Right ventricle myocardium inferior (tissue), 1 donor: ENCODE measurements at regions not wholly inside any gene's neighbourhood (a gene's known extent, or its start where the extent isn't known, plus 50 kb on each side); places are given as distances from the start of the nearest gene placed in this dataset.

Experiments used
- ATAC-seq: fragments of 200-7000 bp; cut with Tn5 transposase; one replicate; pipeline ENCODE4 v1.9.1; 2020; ENCODE audit warnings: mild to moderate bottlenecking, moderate library complexity
- DNase-seq: peaks from one replicate; pipeline ENCODE4 v3.0.0; 2021; ENCODE audit errors: missing footprints
- intact Hi-C: fragments of 100-400 bp; cut with DNase I; formaldehyde crosslinking; loops from one replicate; pipeline ENCODE4 v1.11.0; 2022
- donor health status: DM: no; HTN: yes; CAD: no; lungs with severe emphysema.

GRCh38 chr13:33937373-33938098, 119.6 kb downstream of the RFC3 start:
- ATAC-seq: no peak
- intact Hi-C loops: no loop called here
- no peak for DNase-seq

DNA sequence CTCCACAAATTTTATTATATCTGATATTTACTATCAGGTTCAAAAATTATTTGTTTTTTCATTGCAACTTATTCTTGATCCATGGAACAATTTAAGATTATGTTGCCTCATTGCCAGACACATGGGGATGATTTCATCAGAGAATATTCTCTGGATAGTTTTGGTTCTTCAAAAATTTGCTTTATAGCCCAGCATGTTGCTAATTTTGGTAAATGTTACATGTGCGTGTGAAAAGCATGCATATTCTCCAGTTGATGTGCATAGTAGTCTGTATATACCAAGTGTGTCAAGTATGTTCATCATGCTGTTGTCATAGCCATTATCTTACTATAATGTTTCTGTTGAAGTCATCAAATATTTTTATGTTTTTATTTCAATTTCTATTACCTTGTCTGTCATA, 122.3 kb downstream of the RFC3 start:
- intact Hi-C loops: no loop called here
- no peak for ATAC-seq
- no peak for DNase-seq

GRCh38 chr13:33940898-33941297, 122.9 kb downstream of the RFC3 start:
- intact Hi-C loops: no loop called here
- DNase-seq (no peak), ATAC-seq (no peak)

GRCh38 chr13:33945477-33945876, 127.5 kb downstream of the RFC3 start:
- ATAC-seq: no peak
- intact Hi-C loops: no loop called here
- DNase-seq: no peak

DNA sequence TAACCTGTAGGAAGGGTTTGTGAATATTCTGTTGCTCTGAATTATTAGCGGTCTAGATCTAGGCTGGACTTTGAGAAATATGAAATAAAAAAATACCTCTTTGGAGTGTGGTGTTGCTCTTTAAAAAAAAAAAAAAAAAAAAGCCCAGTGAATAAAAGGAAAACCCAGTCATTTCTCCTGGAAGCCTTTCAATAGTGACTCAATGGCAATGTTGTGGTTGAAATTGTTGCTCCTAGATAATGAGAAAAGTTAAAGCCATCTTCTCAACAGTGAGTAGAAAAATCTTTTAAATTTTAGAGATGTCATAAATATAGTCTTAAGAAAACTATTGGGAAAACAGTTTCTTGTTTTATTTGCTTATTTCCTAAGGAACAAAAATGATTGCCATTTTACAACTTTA, 135.3 kb downstream of the RFC3 start:
- ATAC-seq (no peak), DNase-seq (no peak)
- intact Hi-C loops: no loop called here

DNA sequence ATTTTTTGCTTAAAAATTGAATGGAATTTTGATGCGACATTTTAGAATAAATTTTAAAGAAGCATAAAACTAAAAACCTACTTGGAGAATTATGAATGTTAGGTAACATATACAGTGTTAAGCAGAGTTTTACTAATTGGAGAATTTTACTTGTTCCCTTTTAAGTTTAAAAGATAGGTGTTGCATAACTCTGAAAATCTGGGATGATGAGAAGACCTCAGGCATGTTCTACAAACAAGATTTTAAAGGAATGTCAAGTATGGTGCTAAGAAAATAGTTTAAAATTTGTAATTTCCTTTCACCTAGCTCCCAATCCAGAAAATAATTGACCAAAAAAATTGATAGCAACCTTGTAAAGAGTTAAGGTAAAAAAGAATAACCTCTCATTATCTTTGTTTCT, 135.8 kb downstream of the RFC3 start:
- no peak for DNase-seq
- intact Hi-C loops: no loop called here

GRCh38 chr13:33956346-33956745, 138.4 kb downstream of the RFC3 start:
- intact Hi-C loops: no loop called here
- no peak for DNase-seq
- no peak for ATAC-seq

More for the DNA sequence above, 135.8 kb downstream of the RFC3 start:
- ATAC-seq: no peak

- intact Hi-C loops: no loop called here
- no peak for DNase-seq
- ATAC-seq: no peak
Measured at GRCh38 chr13:33957497-33957905, 139.6 kb downstream of the RFC3 start.

DNA sequence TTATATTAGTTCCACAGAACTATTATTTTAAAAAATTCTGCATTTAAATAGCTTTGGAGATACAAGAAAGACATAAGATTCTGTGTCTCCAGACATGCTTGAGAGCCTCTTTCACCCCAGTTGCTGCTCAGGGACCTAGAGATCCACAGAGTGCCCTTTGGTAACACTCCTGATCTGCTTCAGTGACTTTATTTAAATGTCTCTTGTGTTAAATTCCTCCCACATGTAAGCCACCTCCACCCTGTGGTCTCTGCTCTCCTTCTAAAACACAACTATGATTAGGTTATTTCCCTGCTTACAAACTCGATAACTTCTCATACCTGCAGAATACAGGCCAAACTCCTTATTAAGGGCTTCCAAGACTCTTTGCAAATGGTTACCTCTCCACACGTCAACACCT, 141.0 kb downstream of the RFC3 start:
- ATAC-seq: no peak
- no peak for DNase-seq
- intact Hi-C loops: no loop called here

GRCh38 chr13:33963134-33963533, 145.2 kb downstream of the RFC3 start:
- ATAC-seq: no peak

GRCh38 chr13:33963895-33964294, 145.9 kb downstream of the RFC3 start:
- ATAC-seq (no peak), DNase-seq (no peak)
- intact Hi-C loops: no loop called here

More at GRCh38 chr13:33963134-33963533, 145.2 kb downstream of the RFC3 start:
- intact Hi-C loops: no loop called here
- DNase-seq: no peak

GRCh38 chr13:33968520-33969507, 150.9 kb downstream of the RFC3 start:
- ATAC-seq: no peak
- intact Hi-C loops: no loop called here

DNA sequence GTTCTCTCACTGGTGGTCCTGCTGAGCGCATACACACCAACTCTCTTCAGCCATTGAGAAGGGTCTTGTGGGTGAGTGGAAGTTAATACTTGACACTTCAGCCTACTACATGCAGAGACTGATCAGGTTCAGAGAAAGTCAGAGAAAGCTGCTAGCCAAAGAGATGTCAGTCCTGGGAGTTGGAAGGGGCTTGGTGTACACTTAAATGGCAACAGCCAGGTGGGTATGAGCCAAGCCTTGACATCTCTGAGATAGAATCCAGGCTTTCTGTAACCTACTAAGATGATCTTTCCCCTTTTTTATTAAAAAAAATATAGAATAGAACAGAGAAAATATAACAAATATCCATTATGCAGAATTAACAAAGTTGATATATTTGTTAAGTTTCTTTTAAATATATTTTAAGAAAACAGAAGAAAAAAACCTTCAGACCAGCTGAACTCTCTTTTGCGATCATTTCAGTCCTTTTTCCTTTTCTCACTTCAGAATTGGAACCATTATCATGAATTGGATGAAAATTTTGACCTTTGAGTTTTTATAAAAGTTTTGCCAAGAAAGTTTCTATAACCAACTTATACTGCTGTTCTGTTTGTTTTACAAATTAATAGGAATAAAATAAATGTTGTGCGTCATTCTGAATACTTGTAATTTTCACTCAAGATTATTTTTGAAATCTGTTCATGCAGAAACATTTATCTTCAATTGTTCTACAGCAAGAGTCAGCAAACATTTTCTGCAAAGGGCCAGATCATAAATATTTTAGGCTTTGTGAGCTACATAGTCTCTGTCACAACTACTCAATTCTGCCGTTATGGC, 153.0 kb downstream of the RFC3 start:
- intact Hi-C loops: no loop called here
- ATAC-seq (peak; percentile 74), DNase-seq (no peak)

More at GRCh38 chr13:33968520-33969507, 150.9 kb downstream of the RFC3 start:
- DNase-seq: no peak

DNA sequence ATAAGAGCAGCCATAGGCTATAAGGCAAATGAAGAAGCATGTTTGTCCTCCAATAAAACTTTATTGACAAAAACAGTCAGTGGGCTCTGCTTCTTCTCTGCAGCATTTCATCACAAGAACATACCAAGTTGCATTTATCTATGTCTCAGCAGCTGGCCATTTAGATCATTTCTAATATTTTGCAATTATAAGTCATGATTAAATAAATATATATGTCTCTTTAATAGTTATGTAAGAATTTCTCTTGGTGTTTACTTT, 153.5 kb downstream of the RFC3 start:
- DNase-seq: no peak
- intact Hi-C loops: no loop called here
- ATAC-seq: no peak

- no peak for ATAC-seq
Measured at GRCh38 chr13:33973194-33973593, 155.2 kb downstream of the RFC3 start.

DNA sequence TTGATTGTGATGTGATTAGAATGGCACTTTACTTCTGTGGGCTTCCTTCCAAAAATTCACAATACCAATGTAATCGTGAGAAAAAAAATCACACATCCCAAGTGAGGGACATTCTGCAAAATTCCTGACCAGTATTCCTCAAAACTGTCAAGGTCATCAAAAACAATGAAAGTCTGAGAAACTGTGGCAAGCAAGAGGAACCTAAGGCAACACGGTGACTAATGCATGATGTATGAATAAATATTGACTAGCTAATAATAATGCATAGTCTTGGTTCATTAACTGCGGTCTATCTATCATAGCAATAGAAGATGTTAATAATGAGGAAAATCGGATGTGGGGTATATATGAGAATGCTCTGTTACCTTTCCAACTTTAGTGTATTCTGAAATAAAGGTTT, 159.0 kb downstream of the RFC3 start:
- intact Hi-C loops: no loop called here
- ATAC-seq (no peak), DNase-seq (no peak)

More at GRCh38 chr13:33973194-33973593, 155.2 kb downstream of the RFC3 start:
- no peak for DNase-seq
- intact Hi-C loops: no loop called here

- DNase-seq: no peak
- intact Hi-C loops: no loop called here
Measured at GRCh38 chr13:33978653-33979052, 160.7 kb downstream of the RFC3 start.

GRCh38 chr13:33992881-33993336, 175.0 kb downstream of the RFC3 start:
- DNase-seq (no peak), ATAC-seq (no peak)
- intact Hi-C loops: no loop called here

More at GRCh38 chr13:33978653-33979052, 160.7 kb downstream of the RFC3 start:
- ATAC-seq: no peak

DNA sequence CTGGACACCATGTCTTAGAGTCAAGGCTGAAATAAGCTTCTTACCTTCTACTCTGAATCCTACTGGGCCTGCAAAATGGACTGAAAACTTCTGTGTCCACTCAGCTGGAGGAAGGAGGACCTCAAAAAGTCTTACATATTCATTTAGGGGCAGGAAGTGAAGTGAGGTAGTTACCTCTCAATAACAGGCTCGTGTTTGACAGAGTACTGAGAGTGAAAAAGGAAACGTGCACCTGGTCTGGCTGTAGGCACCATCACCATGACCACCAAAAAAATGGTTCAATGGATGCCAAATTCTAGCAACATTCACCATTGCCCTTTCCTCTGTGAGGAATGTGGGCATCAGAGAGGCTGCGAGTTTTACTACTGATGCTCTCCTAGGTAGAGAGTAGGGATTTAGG, 176.2 kb downstream of the RFC3 start:
- intact Hi-C loops: no loop called here
- no peak for DNase-seq
- no peak for ATAC-seq
